GM12878 (cell line): ENCODE measurements at regions not wholly inside any gene's neighbourhood (a gene's known extent, or its start where the extent isn't known, plus 50 kb on each side); places are given as distances from the start of the nearest gene placed in this dataset.

Experiments
- ATAC-seq: fragments of 200-7000 bp; cut with Tn5 transposase; 3 replicates; pipeline ENCODE4 v1.9.1; 2020; ENCODE audit warnings: mild to moderate bottlenecking, moderate library complexity
- BruUV-seq: library from RNA; stranded (reverse); fragments of 400-500 nt; replicated peaks from 2 replicates; lab custom pipeline; 2021; lab: Mats Ljungman, UMichigan
- CTCF ChIA-PET: fragments of 300-600 bp; sonication (Branson Sonifier 250); formaldehyde crosslinking; extraction: SDS; loops from one replicate; lab custom pipeline; 2021; ENCODE audit warnings: inconsistent platforms; lab: Yijun Ruan, JAX
- POLR2A ChIA-PET: fragments of 350-600 bp; formaldehyde crosslinking; extraction: SDS; loops from one replicate; lab custom pipeline; 2021; ENCODE audit warnings: inconsistent platforms; lab: Charles Lee
- RAD21 ChIA-PET: fragments of 300-600 bp; sonication (Branson Sonifier 250); formaldehyde crosslinking; loops from one replicate; lab custom pipeline; 2023; ENCODE audit warnings: antibody characterized with exemption; ENCODE audit not compliant: unreplicated experiment; lab: Charles Lee
- SMC1A ChIA-PET: fragments of 300-600 bp; sonication (Branson Sonifier 250); formaldehyde crosslinking; loops from one replicate; lab custom pipeline; 2023; ENCODE audit not compliant: unreplicated experiment, uncharacterized antibody; lab: Charles Lee
- DNase-seq: peaks from one replicate; pipeline ENCODE4 v3.0.0-alpha.2; 2011; ENCODE audit warnings: low read depth, low spot score
- FAIRE-seq: peaks from 3 replicates; lab custom pipeline; 2011; peaks lifted over from hg19 to GRCh38; lab: Jason Lieb, UNC
- H2AFZ ChIP-seq: 2 replicates; pipeline ENCODE4 v1.6.0; 2011; ENCODE audit warnings: low read depth, low read length, control low read depth; ENCODE audit not compliant: control insufficient read depth
- H3K27ac ChIP-seq: 2 replicates; pipeline ENCODE4 v1.5.1; 2011; ENCODE audit warnings: control low read depth; ENCODE audit not compliant: control insufficient read depth, insufficient read depth
- H3K27me3 ChIP-seq, 2 experiments: replicated peaks in 1 of 2; 2 replicates each; pipeline versions ENCODE4 v1.6.0 to v1.6.1; 2011; ENCODE audit warnings: low read length in 1 of 2; ENCODE audit not compliant: control insufficient read depth in 2 of 2, insufficient read depth in 2 of 2
- H3K36me3 ChIP-seq, 2 experiments: 2 replicates each; pipeline ENCODE4 v1.5.1; 2011; ENCODE audit warnings: low read length in 1 of 2; ENCODE audit not compliant: control insufficient read depth in 2 of 2, insufficient read depth in 2 of 2
- H3K4me1 ChIP-seq: 2 replicates; pipeline ENCODE4 v1.6.1; 2011; ENCODE audit warnings: mild to moderate bottlenecking, low read length, moderate library complexity, mixed read lengths; ENCODE audit not compliant: control insufficient read depth, insufficient read depth
- H3K4me2 ChIP-seq: 2 replicates; pipeline ENCODE4 v1.6.0; 2011; ENCODE audit warnings: control low read depth; ENCODE audit not compliant: control insufficient read depth, insufficient read depth
- H3K4me3 ChIP-seq: fragments of 200-600 bp; sonication (generic); 2 replicates; pipeline ENCODE4 v1.5.1; 2016
- H3K79me2 ChIP-seq: 2 replicates; pipeline ENCODE4 v1.6.0; 2011; ENCODE audit warnings: low read length; ENCODE audit not compliant: control insufficient read depth, insufficient read depth
- H3K9ac ChIP-seq: 2 replicates; pipeline ENCODE4 v1.8.0; 2011; ENCODE audit warnings: low read length, control low read depth, mixed read lengths; ENCODE audit not compliant: control insufficient read depth, insufficient read depth
- H3K9me3 ChIP-seq: replicated peaks from 3 replicates; pipeline ENCODE4 v1.5.1; 2011; ENCODE audit warnings: mild to moderate bottlenecking, low read length; ENCODE audit not compliant: control insufficient read depth, insufficient read depth
- H4K20me1 ChIP-seq: 2 replicates; pipeline ENCODE4 v1.6.0; 2011; ENCODE audit not compliant: control insufficient read depth, insufficient read depth
- ATF7 ChIP-seq: fragments of 450-650 bp; IDR thresholded peaks from 2 replicates; pipeline ENCODE4 v1.6.1; 2016; ENCODE audit warnings: low read depth, mild to moderate bottlenecking
- BHLHE40 ChIP-seq, 2 experiments: fragments of 450-650 bp in 1 of 2; IDR thresholded peaks; 2 replicates each; pipeline ENCODE4 v1.6.1; 2011 to 2017; ENCODE audit warnings: low read depth in 2 of 2, borderline replicate concordance in 1 of 2, improper control_type of control experiment in 1 of 2, low read length in 1 of 2, mild to moderate bottlenecking in 1 of 2
- CHD1 ChIP-seq: IDR thresholded peaks from 2 replicates; pipeline ENCODE4 v1.6.1; 2012; ENCODE audit warnings: low read depth, low read length, improper control_type of control experiment
- HDAC2 ChIP-seq: fragments of 200-600 bp; sonication (generic); IDR thresholded peaks from 2 replicates; pipeline ENCODE4 v1.6.1; 2017
- MEF2A ChIP-seq: IDR thresholded peaks from 2 replicates; pipeline ENCODE4 v1.6.1; 2011; ENCODE audit warnings: low read depth, mild to moderate bottlenecking, low read length, moderate library complexity; ENCODE audit not compliant: insufficient read depth
- NRF1 ChIP-seq: conservative IDR thresholded peaks from 2 replicates; pipeline ENCODE4 v1.6.1; 2011; ENCODE audit warnings: mild to moderate bottlenecking, low read depth, low read length, improper control_type of control experiment
- PML ChIP-seq: IDR thresholded peaks from 2 replicates; pipeline ENCODE4 v1.6.1; 2012; ENCODE audit warnings: low read length, inconsistent platforms
- RB1 ChIP-seq: fragments of 450-650 bp; formaldehyde crosslinking; IDR thresholded peaks from 2 replicates; pipeline ENCODE4 v1.6.1; 2017; ENCODE audit warnings: mild to moderate bottlenecking, borderline replicate concordance
- RELB ChIP-seq: fragments of 450-650 bp; IDR thresholded peaks from 2 replicates; pipeline ENCODE4 v1.6.1; 2017; ENCODE audit warnings: low read depth, mild to moderate bottlenecking, moderate library complexity
- REST ChIP-seq: IDR thresholded peaks from 2 replicates; pipeline ENCODE4 v1.6.1; 2012; ENCODE audit warnings: mild to moderate bottlenecking, low read depth, low read length
- SIN3A ChIP-seq: IDR thresholded peaks from 2 replicates; pipeline ENCODE4 v1.6.1; 2012; ENCODE audit warnings: low read depth, low read length, improper control_type of control experiment
- SUPT20H ChIP-seq: IDR thresholded peaks from 2 replicates; pipeline ENCODE4 v1.6.1; 2011; ENCODE audit warnings: low read depth, mild to moderate bottlenecking, low read length, moderate library complexity, borderline replicate concordance; ENCODE audit not compliant: control insufficient read depth
- TCF3 ChIP-seq: IDR thresholded peaks from 2 replicates; pipeline ENCODE4 v1.6.1; 2012; ENCODE audit warnings: low read depth, mild to moderate bottlenecking, low read length, borderline replicate concordance; ENCODE audit not compliant: insufficient read depth
- YY1 ChIP-seq: IDR thresholded peaks from 2 replicates; pipeline ENCODE4 v1.6.1; 2011; ENCODE audit warnings: low read depth, mild to moderate bottlenecking, low read length
- ZNF217 ChIP-seq: fragments of 450-650 bp; IDR thresholded peaks from 2 replicates; pipeline ENCODE4 v1.6.1; 2017; ENCODE audit warnings: antibody characterized with exemption, mild to moderate bottlenecking
- ZNF592 ChIP-seq: fragments of 450-650 bp; IDR thresholded peaks from 2 replicates; pipeline ENCODE4 v1.6.1; 2017; ENCODE audit warnings: mild to moderate bottlenecking, moderate library complexity
- WGBS: methylation state at CpG from one replicate; pipeline ENCODE4 v1.1.6; 2016; ENCODE audit warnings: low lambda C conversion rate; ENCODE audit not compliant: insufficient replicate concordance, insufficient coverage; ENCODE audit errors: missing lambda C conversion rate; 5-methylcytosine and 5-hydroxymethylcytosine counted together
- in situ Hi-C: fragments of 300-500 bp; cut with MboI; formaldehyde crosslinking; loops from 9 replicates; pipeline ENCODE4 v1.14.3; 2018; ENCODE audit warnings: mixed read lengths
- intact Hi-C: fragments of 100-400 bp; cut with micrococcal nuclease; formaldehyde crosslinking; loops from one replicate; pipeline ENCODE4 v1.14.2; 2022; ENCODE audit not compliant: unreplicated experiment

GRCh38 chr15:29913528-29914135 is 91.4 kb upstream of the TJP1 start:
- BruUV-seq: no TSS peak
- RAD21 ChIA-PET: no interaction called here
- CTCF ChIA-PET: no interaction called here
- TF ChIP-seq CHD1 (no peak), SUPT20H (no peak), ATF7 (no peak), TCF3 (no peak), BHLHE40 (IDR thresholded peaks at IDR 0.05; ENCODE audit: borderline replicate concordance in 1 of 2, low read depth in 2 of 2, low read length in 1 of 2) (no peak), MEF2A (no peak), YY1 (no peak), PML (no peak), SIN3A (no peak), ZNF592 (no peak), HDAC2 (no peak), NRF1 (no peak), RB1 (no peak), REST (no peak), RELB (no peak), ZNF217 (no peak)

More at GRCh38 chr15:29913528-29914135, 91.4 kb upstream of the TJP1 start:
- WGBS: 20% methylated on average over 4 of the region's 4 CpGs
- H3K9me3 ChIP-seq: no peaks in the 10 kb centered on the region; the same call in 2 of the 3 replicates
- H3K4me3 ChIP-seq: no peak overlapping the region
- FAIRE-seq (no peak), DNase-seq (no peak), ATAC-seq (no peak)
- no peak overlapping the region for H3K27ac ChIP-seq
- ChIA-PET POLR2A (no interaction called here), SMC1A (no interaction called here)
- intact Hi-C loops: no loop called here
- H3K79me2 ChIP-seq: no peaks in the 10 kb centered on the region
- H3K36me3 ChIP-seq: no peaks in the 10 kb centered on the region
- H3K27me3 ChIP-seq: no peaks in the 10 kb centered on the region
- in situ Hi-C loops: no loop called here
- no peaks in the 10 kb centered on the region for H3K4me1 ChIP-seq
- H3K9ac ChIP-seq: no peak overlapping the region
- no peaks in the 10 kb centered on the region for H4K20me1 ChIP-seq
- H3K4me2 ChIP-seq: no peak overlapping the region
- no peak overlapping the region for H2AFZ ChIP-seq
